HepG2 (cell line): ENCODE measurements at regions not wholly inside any gene's neighbourhood (a gene's known extent, or its start where the extent isn't known, plus 50 kb on each side); places are given as distances from the start of the nearest gene placed in this dataset.

ENCODE experiments used
- ATAC-seq: fragments of 200-7000 bp; cut with Tn5 transposase; 3 replicates; pipeline ENCODE4 v1.9.1; 2020; ENCODE audit warnings: mild to moderate bottlenecking, moderate library complexity
- BruUV-seq: library from RNA; stranded (reverse); fragments of 400-500 nt; replicated peaks from 2 replicates; lab custom pipeline; 2021; lab: Mats Ljungman, UMichigan
- CTCF ChIA-PET: fragments of 300-600 bp; formaldehyde crosslinking; extraction: SDS; loops from one replicate; lab custom pipeline; 2021; ENCODE audit warnings: low total read pairs, inconsistent platforms, low intra/inter-chr PET ratio; lab: Yijun Ruan, JAX
- POLR2A ChIA-PET: fragments of 350-600 bp; sonication (Branson Sonifier 250); formaldehyde crosslinking; loops from one replicate; lab custom pipeline; 2020; ENCODE audit warnings: antibody characterized with exemption, inconsistent platforms; lab: Yijun Ruan, JAX
- DNase-seq: peaks from one replicate; pipeline ENCODE4 v3.0.0-alpha.2; 2015; ENCODE audit warnings: low spot score
- FAIRE-seq: peaks from 3 replicates; lab custom pipeline; 2011; peaks lifted over from hg19 to GRCh38; lab: Jason Lieb, UNC
- H2AFZ ChIP-seq: one replicate; pipeline ENCODE4 v1.6.1; 2011; ENCODE audit warnings: low read length, inconsistent platforms
- H3K27ac ChIP-seq: fragments of 300-600 bp; 3 replicates; pipeline ENCODE4 v1.8.0; 2011; ENCODE audit warnings: mixed run types, mild to moderate bottlenecking, mixed read lengths, low read length, inconsistent platforms; ENCODE audit not compliant: insufficient read depth; ENCODE audit errors: extremely low read length
- H3K27me3 ChIP-seq, 2 experiments: fragments of 200-600 bp in 1 of 2; 2 replicates in 1 of 2; 3 replicates in 1 of 2; pipeline versions ENCODE4 v1.6.0 to v1.8.0; 2011; ENCODE audit warnings: low read length in 2 of 2, mild to moderate bottlenecking in 2 of 2, moderate library complexity in 2 of 2, inconsistent platforms in 1 of 2; ENCODE audit not compliant: insufficient read depth in 2 of 2, control insufficient read depth in 1 of 2
- H3K36me3 ChIP-seq, 2 experiments: fragments of 200-600 bp in 1 of 2; replicated peaks in 1 of 2; 2 replicates in 1 of 2; 3 replicates in 1 of 2; pipeline versions ENCODE4 v1.5.1 to v1.8.0; 2011; ENCODE audit warnings: low read length in 2 of 2, inconsistent platforms in 1 of 2; ENCODE audit not compliant: insufficient read depth in 2 of 2, control insufficient read depth in 1 of 2
- H3K4me1 ChIP-seq: 2 replicates; pipeline ENCODE4 v1.5.1; 2012; ENCODE audit warnings: low read length, inconsistent platforms; ENCODE audit not compliant: insufficient read depth
- H3K4me2 ChIP-seq: 2 replicates; pipeline ENCODE4 v1.6.0; 2011; ENCODE audit warnings: low read depth, low read length, inconsistent platforms
- H3K4me3 ChIP-seq, 3 experiments: fragments of 200-600 bp in 1 of 3; sonication (generic), shearing (Covaris generic) in 1 of 3; replicated peaks in 1 of 3; 2 replicates each; pipeline ENCODE4 v1.5.1; 2011 to 2016; ENCODE audit warnings: low read length in 3 of 3, inconsistent platforms in 2 of 3, low read depth in 2 of 3, mild to moderate bottlenecking in 2 of 3, control low read depth in 1 of 3, mixed read lengths in 1 of 3; ENCODE audit not compliant: insufficient read depth in 1 of 3
- H3K79me2 ChIP-seq: one replicate; pipeline ENCODE4 v1.6.1; 2011; ENCODE audit warnings: low read length, inconsistent platforms; ENCODE audit not compliant: insufficient read depth
- H3K9ac ChIP-seq: 2 replicates; pipeline ENCODE4 v1.6.0; 2011; ENCODE audit warnings: mild to moderate bottlenecking, low read depth, low read length, inconsistent platforms; ENCODE audit not compliant: insufficient read depth
- H3K9me3 ChIP-seq: 2 replicates; pipeline ENCODE4 v1.5.1; 2012; ENCODE audit warnings: mild to moderate bottlenecking, low read length
- H4K20me1 ChIP-seq: 2 replicates; pipeline ENCODE4 v1.6.0; 2011; ENCODE audit warnings: inconsistent platforms, mild to moderate bottlenecking, low read length, moderate library complexity; ENCODE audit not compliant: insufficient read depth
- NR2F6 ChIP-seq, 2 experiments: IDR thresholded peaks; 2 replicates each; pipeline ENCODE4 v1.6.1; 2016; ENCODE audit warnings: antibody characterized with exemption in 1 of 2, mild to moderate bottlenecking in 1 of 2
- ZNF746 ChIP-seq: sonication (generic); formaldehyde crosslinking; IDR thresholded peaks from 2 replicates; pipeline ENCODE4 v1.8.0; 2022; ENCODE audit warnings: mild to moderate bottlenecking, missing genetic modification reagents
- ZSCAN21 ChIP-seq: sonication (generic); formaldehyde crosslinking; IDR thresholded peaks from 2 replicates; pipeline ENCODE4 v1.8.0; 2022; ENCODE audit warnings: mild to moderate bottlenecking, missing genetic modification reagents, moderate library complexity, borderline replicate concordance
- WGBS: methylation state at CpG from one replicate; pipeline ENCODE4 v1.1.6; 2017; ENCODE audit warnings: low lambda C conversion rate; 5-methylcytosine and 5-hydroxymethylcytosine counted together
- in situ Hi-C: cut with HindIII; loops from 2 replicates; pipeline ENCODE4 v1.10.0; 2017; ENCODE audit warnings: low pct_unique_long_range_greater_than_20kb; ENCODE audit not compliant: extremely low pct_ligation_motif_present
- intact Hi-C: fragments of 100-400 bp; cut with micrococcal nuclease; formaldehyde crosslinking; loops from one replicate; pipeline ENCODE4 v1.10.0; 2022; ENCODE audit not compliant: unreplicated experiment

GRCh38 chr3:76668653-76669052 lies 371.2 kb upstream of the ROBO2 start:
- DNase-seq (no peak), ATAC-seq (no peak), FAIRE-seq (no peak)
- Histone ChIP-seq H3K36me3 (no peaks in the 10 kb centered on the region), H2AFZ (no peak overlapping the region), H3K9ac (no peak overlapping the region), H3K4me1 (peaks cover 9% of the 10 kb centered on the region; the same call in 1 of the 2 replicates), H3K27ac (no peak overlapping the region), H3K9me3 (no peaks in the 10 kb centered on the region), H4K20me1 (no peaks in the 10 kb centered on the region), H3K4me3 (no peak overlapping the region), H3K27me3 (no peaks in the 10 kb centered on the region), H3K4me2 (no peak overlapping the region), H3K79me2 (no peaks in the 10 kb centered on the region)
- TF ChIP-seq NR2F6 (IDR thresholded peaks at IDR 0.05) (no peak), NR2F6 (CRISPR knock-in tag; IDR thresholded peaks at IDR 0.05) (no peak)
- no TSS peak for BruUV-seq
- intact Hi-C loops: no loop called here
- ChIA-PET CTCF (no interaction called here), POLR2A (no interaction called here)
- WGBS: 89% methylated on average over 4 of the region's 4 CpGs
- in situ Hi-C loops: no loop called here

DNA sequence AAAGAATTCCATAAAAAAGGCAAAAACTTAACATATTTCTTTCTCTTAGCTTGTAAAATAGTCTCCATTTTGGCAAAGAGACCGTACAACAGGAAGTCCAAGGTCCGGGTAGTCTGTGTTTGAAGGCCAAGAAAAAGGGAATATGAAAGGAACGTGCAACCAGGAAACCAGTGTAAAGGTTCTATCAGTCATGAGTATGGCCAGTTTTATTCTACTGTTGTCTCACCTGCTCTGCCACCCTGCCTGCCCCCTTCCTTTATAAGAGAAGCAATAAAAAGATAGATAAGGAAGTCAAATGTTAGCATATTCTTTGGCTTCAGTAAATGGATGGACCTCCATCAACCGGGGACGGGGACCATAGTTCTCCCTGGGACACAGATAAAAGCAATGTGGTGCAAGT lies 370.6 kb upstream of the ROBO2 start:
- Histone ChIP-seq H3K9me3 (no peaks in the 10 kb centered on the region), H3K27me3 (no peaks in the 10 kb centered on the region), H3K4me1 (peaks cover 9% of the 10 kb centered on the region; the same call in 1 of the 2 replicates), H3K36me3 (no peaks in the 10 kb centered on the region), H3K4me2 (no peak overlapping the region), H3K9ac (no peak overlapping the region), H3K79me2 (no peaks in the 10 kb centered on the region), H2AFZ (no peak overlapping the region), H3K27ac (no peak overlapping the region), H3K4me3 (no peak overlapping the region), H4K20me1 (no peaks in the 10 kb centered on the region)
- BruUV-seq: no TSS peak
- in situ Hi-C loops (no loop called here), intact Hi-C loops (no loop called here)
- 29% methylated on average over 5 of the region's 5 CpGs for WGBS
- FAIRE-seq: no peak
- TF ChIP-seq ZSCAN21 (CRISPR knock-in tag) (no peak), ZNF746 (CRISPR knock-in tag) (no peak)
- CTCF ChIA-PET: no interaction called here
- POLR2A ChIA-PET: no interaction called here
- ATAC-seq: no peak
- DNase-seq: no peak
